PC-9 (cell line): ENCODE measurements at regions not wholly inside any gene's neighbourhood (a gene's known extent, or its start where the extent isn't known, plus 50 kb on each side); places are given as distances from the start of the nearest gene placed in this dataset.

Source experiments
- BruUV-seq: library from RNA; stranded (reverse); fragments of 400-500 nt; replicated peaks from 2 replicates; lab custom pipeline; 2021; lab: Mats Ljungman, UMichigan
- CTCF ChIA-PET: fragments of 300-600 bp; sonication (Branson Sonifier 250); formaldehyde crosslinking; loops from one replicate; lab custom pipeline; 2022; ENCODE audit warnings: antibody characterized with exemption; lab: Charles Lee
- POLR2A ChIA-PET: fragments of 300-600 bp; sonication (Branson Sonifier 250); formaldehyde crosslinking; loops from one replicate; lab custom pipeline; 2022; ENCODE audit warnings: antibody characterized with exemption; ENCODE audit not compliant: unreplicated experiment; lab: Charles Lee
- DNase-seq, 2 experiments: peaks; one replicate each; pipeline versions ENCODE4 v3.0.0 to v3.0.0-alpha.2; 2015 to 2022; ENCODE audit warnings: mixed read lengths in 1 of 2
- H2AFZ ChIP-seq: fragments of 200-600 bp; sonication (generic); 2 replicates; pipeline ENCODE4 v1.8.1; 2017; ENCODE audit warnings: antibody characterized with exemption
- H3F3A ChIP-seq: fragments of 200-600 bp; sonication (generic); 2 replicates; pipeline ENCODE4 v1.8.1; 2017; ENCODE audit warnings: antibody characterized with exemption, mild to moderate bottlenecking, low read depth; ENCODE audit not compliant: insufficient read depth
- H3K27ac ChIP-seq: fragments of 200-600 bp; sonication (generic); 2 replicates; pipeline ENCODE4 v1.6.1; 2016; ENCODE audit warnings: mixed run types
- H3K27me3 ChIP-seq: fragments of 200-600 bp; sonication (generic); 2 replicates; pipeline ENCODE4 v1.6.1; 2016; ENCODE audit warnings: low read depth, mixed run types; ENCODE audit not compliant: insufficient read depth
- H3K36me3 ChIP-seq: fragments of 200-600 bp; sonication (generic); 2 replicates; pipeline ENCODE4 v1.6.1; 2016; ENCODE audit warnings: low read depth, mixed run types
- H3K4me1 ChIP-seq: fragments of 200-600 bp; sonication (generic); replicated peaks from 2 replicates; pipeline ENCODE4 v1.6.1; 2016; ENCODE audit warnings: mixed run types; ENCODE audit not compliant: insufficient read depth
- H3K4me2 ChIP-seq: fragments of 200-600 bp; sonication (generic); 2 replicates; pipeline ENCODE4 v1.6.1; 2017; ENCODE audit warnings: mixed run types
- H3K4me3 ChIP-seq: fragments of 200-600 bp; sonication (generic); 2 replicates; pipeline ENCODE4 v1.6.1; 2016; ENCODE audit warnings: mixed run types
- H3K79me2 ChIP-seq: fragments of 200-600 bp; sonication (generic); 2 replicates; pipeline ENCODE4 v1.6.1; 2017; ENCODE audit warnings: low read depth, mixed run types
- H3K9me2 ChIP-seq: fragments of 200-600 bp; sonication (generic); 2 replicates; pipeline ENCODE4 v1.8.1; 2017; ENCODE audit warnings: mild to moderate bottlenecking; ENCODE audit not compliant: insufficient read depth
- H3K9me3 ChIP-seq: fragments of 200-600 bp; sonication (generic); 2 replicates; pipeline ENCODE4 v1.8.1; 2016; ENCODE audit warnings: low read depth; ENCODE audit not compliant: insufficient read depth
- H4K20me1 ChIP-seq: fragments of 200-600 bp; sonication (generic); 2 replicates; pipeline ENCODE4 v1.8.1; 2017; ENCODE audit not compliant: insufficient read depth
- EZH2 ChIP-seq: fragments of 200-600 bp; sonication (generic); IDR thresholded peaks from 2 replicates; pipeline ENCODE4 v1.8.0; 2017; ENCODE audit warnings: antibody characterized with exemption, low read depth
- intact Hi-C: fragments of 100-400 bp; cut with micrococcal nuclease; formaldehyde crosslinking; loops from one replicate; pipeline ENCODE4 v1.10.0; 2022; ENCODE audit not compliant: unreplicated experiment
- TF ChIP-seq, protein P1 (sequence below): fragments of 200-600 bp; sonication (generic); conservative IDR thresholded peaks from 2 replicates; pipeline ENCODE4 v1.6.1; 2017; ENCODE audit warnings: mixed run types, antibody characterized with exemption, mild to moderate bottlenecking, moderate library complexity

DNA sequence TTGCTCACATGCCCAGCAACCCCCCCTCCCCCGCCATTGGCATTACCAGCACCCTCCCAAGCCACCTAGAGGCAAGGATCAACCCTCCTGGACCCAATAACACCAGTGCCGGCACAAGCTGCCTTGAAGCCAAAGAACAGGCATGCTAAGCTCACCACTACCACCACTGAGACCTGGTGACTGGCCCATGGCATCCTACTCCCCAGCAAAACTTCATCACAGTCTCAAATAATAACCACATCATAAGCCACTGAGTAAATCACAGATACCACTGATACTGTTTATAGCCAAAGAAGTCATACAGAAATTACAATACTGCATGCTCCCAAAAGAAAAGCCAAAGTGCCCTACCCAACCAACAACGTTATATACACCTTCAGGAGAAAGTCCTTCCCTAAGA lies 73.6 kb upstream of the RPL34 start:
- no peak for TF ChIP-seq EZH2
- TF ChIP-seq, protein P1, sequence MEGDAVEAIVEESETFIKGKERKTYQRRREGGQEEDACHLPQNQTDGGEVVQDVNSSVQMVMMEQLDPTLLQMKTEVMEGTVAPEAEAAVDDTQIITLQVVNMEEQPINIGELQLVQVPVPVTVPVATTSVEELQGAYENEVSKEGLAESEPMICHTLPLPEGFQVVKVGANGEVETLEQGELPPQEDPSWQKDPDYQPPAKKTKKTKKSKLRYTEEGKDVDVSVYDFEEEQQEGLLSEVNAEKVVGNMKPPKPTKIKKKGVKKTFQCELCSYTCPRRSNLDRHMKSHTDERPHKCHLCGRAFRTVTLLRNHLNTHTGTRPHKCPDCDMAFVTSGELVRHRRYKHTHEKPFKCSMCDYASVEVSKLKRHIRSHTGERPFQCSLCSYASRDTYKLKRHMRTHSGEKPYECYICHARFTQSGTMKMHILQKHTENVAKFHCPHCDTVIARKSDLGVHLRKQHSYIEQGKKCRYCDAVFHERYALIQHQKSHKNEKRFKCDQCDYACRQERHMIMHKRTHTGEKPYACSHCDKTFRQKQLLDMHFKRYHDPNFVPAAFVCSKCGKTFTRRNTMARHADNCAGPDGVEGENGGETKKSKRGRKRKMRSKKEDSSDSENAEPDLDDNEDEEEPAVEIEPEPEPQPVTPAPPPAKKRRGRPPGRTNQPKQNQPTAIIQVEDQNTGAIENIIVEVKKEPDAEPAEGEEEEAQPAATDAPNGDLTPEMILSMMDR = no peak
- H3K36me3 ChIP-seq = no peaks in the 10 kb centered on the region
- ChIA-PET CTCF (no interaction called here), POLR2A (no interaction called here)
- DNase-seq = no peak
- BruUV-seq = no TSS peak
- no peaks in the 10 kb centered on the region for H3K79me2 ChIP-seq
- H3K9me2 ChIP-seq = no peaks in the 10 kb centered on the region
- intact Hi-C loops = no loop called here
- no peaks in the 10 kb centered on the region for H3K4me1 ChIP-seq
- no peaks in the 10 kb centered on the region for H3F3A ChIP-seq
- no peaks in the 10 kb centered on the region for H3K9me3 ChIP-seq
- H3K4me2 ChIP-seq = no peak overlapping the region
- H4K20me1 ChIP-seq = no peaks in the 10 kb centered on the region
- no peak overlapping the region for H3K27ac ChIP-seq
- H3K27me3 ChIP-seq = no peaks in the 10 kb centered on the region
- H3K4me3 ChIP-seq = no peak overlapping the region
- H2AFZ ChIP-seq = no peak overlapping the region

DNA sequence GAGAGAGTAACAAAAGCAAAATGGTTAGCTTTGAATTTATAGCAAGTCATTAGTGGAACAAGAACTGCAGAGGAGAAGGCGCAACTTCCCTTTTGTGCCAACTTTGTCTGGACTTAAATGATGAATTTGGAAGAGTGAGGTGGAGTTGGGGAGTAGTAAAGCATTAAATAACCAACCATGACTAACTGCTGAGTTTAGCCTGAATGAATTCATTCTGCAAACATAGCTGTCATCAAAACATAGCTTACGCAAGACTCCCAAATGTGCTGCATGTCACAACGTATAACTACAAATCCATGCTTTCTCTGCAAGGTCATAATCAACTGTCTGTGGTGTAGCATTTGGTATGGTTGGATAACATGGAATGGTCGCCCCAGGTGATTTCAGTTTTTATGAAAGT lies 75.9 kb upstream of the RPL34 start:
- TF ChIP-seq, protein P1 = no peak
- TF ChIP-seq EZH2 = no peak
- Histone ChIP-seq H3K4me2 (no peak overlapping the region), H3K9me2 (no peaks in the 10 kb centered on the region), H3K36me3 (no peaks in the 10 kb centered on the region), H2AFZ (no peak overlapping the region), H3K4me3 (no peak overlapping the region), H3K79me2 (no peaks in the 10 kb centered on the region), H3K27me3 (no peaks in the 10 kb centered on the region), H3K9me3 (no peaks in the 10 kb centered on the region), H3K4me1 (no peaks in the 10 kb centered on the region), H4K20me1 (no peaks in the 10 kb centered on the region), H3K27ac (no peak overlapping the region), H3F3A (no peaks in the 10 kb centered on the region)
- no peak for DNase-seq
- intact Hi-C loops = no loop called here
- CTCF ChIA-PET = no interaction called here
- POLR2A ChIA-PET = no interaction called here
- no TSS peak for BruUV-seq

DNA sequence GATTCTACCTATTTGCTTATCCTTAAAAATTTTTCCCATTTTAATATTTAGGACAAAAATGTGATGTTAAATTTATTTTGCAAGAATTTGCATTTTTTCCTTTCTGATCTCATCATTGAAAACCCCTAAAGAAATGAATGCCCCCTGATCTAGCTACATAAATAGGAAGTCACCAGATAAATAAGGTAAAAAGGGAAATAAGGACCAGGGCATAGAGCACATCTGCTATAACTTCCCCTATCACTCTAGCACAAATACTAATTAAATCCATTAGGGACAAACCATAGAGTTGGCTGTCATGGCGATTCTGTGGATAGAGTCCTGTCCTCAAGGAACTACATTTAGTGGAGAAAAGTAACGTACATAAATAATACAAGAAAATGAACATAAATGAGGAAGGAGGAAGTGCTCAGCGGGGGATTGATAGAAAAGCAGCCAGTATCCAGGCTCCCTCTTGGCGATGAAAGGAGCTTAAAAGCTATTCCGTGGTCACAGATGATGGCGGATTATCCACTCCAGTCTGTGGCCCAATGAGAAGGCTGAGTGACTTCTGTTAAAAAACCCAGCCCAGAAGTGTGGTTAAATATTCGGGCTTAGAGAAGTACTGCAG lies 76.9 kb upstream of the RPL34 start:
- Histone ChIP-seq H3F3A (no peaks in the 10 kb centered on the region), H3K27me3 (no peaks in the 10 kb centered on the region), H3K4me1 (no peaks in the 10 kb centered on the region), H3K9me3 (no peaks in the 10 kb centered on the region), H3K4me3 (no peak overlapping the region), H3K4me2 (no peak overlapping the region), H2AFZ (no peak overlapping the region), H3K79me2 (no peaks in the 10 kb centered on the region), H4K20me1 (no peaks in the 10 kb centered on the region), H3K9me2 (no peaks in the 10 kb centered on the region), H3K36me3 (no peaks in the 10 kb centered on the region), H3K27ac (no peak overlapping the region)
- CTCF ChIA-PET = no interaction called here
- intact Hi-C loops = no loop called here
- TF ChIP-seq, protein P1 = no peak
- no peak for TF ChIP-seq EZH2
- BruUV-seq = no TSS peak
- POLR2A ChIA-PET = no interaction called here
- DNase-seq = no peak
